NCI-H2196 treated with DMSO at 0.1 percent for 48 hours (cell line): ENCODE measurements at regions not wholly inside any gene's neighbourhood (a gene's known extent, or its start where the extent isn't known, plus 50 kb on each side); places are given as distances from the start of the nearest gene placed in this dataset.

Source experiments
- DNase-seq: peaks from one replicate; lab custom pipeline; 2025; ENCODE audit not compliant: unreplicated experiment; lab: John Stamatoyannopoulos, UW

- no peak for DNase-seq
Observed at GRCh38 chr11:129268371-129268770, 76.2 kb upstream of the ARHGAP32 start.

- no peak for DNase-seq
Observed at GRCh38 chr11:129267716-129268115, 75.6 kb upstream of the ARHGAP32 start.

GRCh38 chr11:129266536-129266935 lies 74.4 kb upstream of the ARHGAP32 start:
- no peak for DNase-seq

GRCh38 chr11:129265125-129265788 lies 73.1 kb upstream of the ARHGAP32 start:
- no peak for DNase-seq

GRCh38 chr11:129264114-129264513 lies 72.0 kb upstream of the ARHGAP32 start:
- DNase-seq: no peak

GRCh38 chr11:129260750-129261149 lies 68.6 kb upstream of the ARHGAP32 start:
- DNase-seq: no peak

GRCh38 chr11:129259931-129260348 lies 67.8 kb upstream of the ARHGAP32 start:
- no peak for DNase-seq

GRCh38 chr11:129258205-129258604 lies 66.1 kb upstream of the ARHGAP32 start:
- DNase-seq: no peak

- DNase-seq: no peak
Observed at GRCh38 chr11:129257512-129257911, 65.4 kb upstream of the ARHGAP32 start.

- no peak for DNase-seq
Observed at GRCh38 chr11:129252621-129253020, 60.5 kb upstream of the ARHGAP32 start.

GRCh38 chr11:129251067-129251466 lies 58.9 kb upstream of the ARHGAP32 start:
- no peak for DNase-seq

GRCh38 chr11:129249923-129250322 lies 57.8 kb upstream of the ARHGAP32 start:
- no peak for DNase-seq

- no peak for DNase-seq
Observed at GRCh38 chr11:129249351-129249750, 57.2 kb upstream of the ARHGAP32 start.

GRCh38 chr11:129248618-129249017 lies 56.5 kb upstream of the ARHGAP32 start:
- DNase-seq: no peak

GRCh38 chr11:129247135-129247534 lies 55.0 kb upstream of the ARHGAP32 start:
- no peak for DNase-seq

GRCh38 chr11:129242855-129243254 lies 50.7 kb upstream of the ARHGAP32 start:
- DNase-seq: no peak
